GM18519 (cell line): ENCODE measurements at regions not wholly inside any gene's neighbourhood (a gene's known extent, or its start where the extent isn't known, plus 50 kb on each side); places are given as distances from the start of the nearest gene placed in this dataset.

Experiments
- ATAC-seq: cut with Tn5 transposase; IDR thresholded peaks from one replicate; pipeline ENCODE4 v1.9.1; 2021; ENCODE audit warnings: mild to moderate bottlenecking, moderate library complexity; ENCODE audit not compliant: unreplicated experiment, low FRiP score

- no peak for ATAC-seq
These were observed 50.0 kb downstream of the NCOR2 start for GRCh38 chr12:124517260-124518050.

- no peak for ATAC-seq
These were observed 50.6 kb downstream of the NCOR2 start for GRCh38 chr12:124516850-124517249.

- no peak for ATAC-seq
These were observed 51.4 kb downstream of the NCOR2 start for GRCh38 chr12:124515981-124516380.

GRCh38 chr12:124514996-124515932 lies 52.1 kb downstream of the NCOR2 start:
- ATAC-seq = no peak

- ATAC-seq = no peak
These were observed 53.0 kb downstream of the NCOR2 start for GRCh38 chr12:124514145-124514995.

GRCh38 chr12:124513297-124513867 lies 54.0 kb downstream of the NCOR2 start:
- no peak for ATAC-seq

GRCh38 chr12:124512667-124513296 lies 54.6 kb downstream of the NCOR2 start:
- no peak for ATAC-seq

GRCh38 chr12:124511259-124511985 lies 56.0 kb downstream of the NCOR2 start:
- no peak for ATAC-seq

GRCh38 chr12:124510301-124510970 lies 57.0 kb downstream of the NCOR2 start:
- ATAC-seq = no peak

GRCh38 chr12:124509676-124510300 lies 57.6 kb downstream of the NCOR2 start:
- no peak for ATAC-seq

- no peak for ATAC-seq
These were observed 58.1 kb downstream of the NCOR2 start for GRCh38 chr12:124509300-124509675.

GRCh38 chr12:124508381-124509079 lies 58.9 kb downstream of the NCOR2 start:
- ATAC-seq = no peak

- no peak for ATAC-seq
These were observed 60.0 kb downstream of the NCOR2 start for GRCh38 chr12:124507188-124508109.

- ATAC-seq = no peak
These were observed 60.6 kb downstream of the NCOR2 start for GRCh38 chr12:124506832-124507153.

GRCh38 chr12:124506145-124506831 lies 61.1 kb downstream of the NCOR2 start:
- no peak for ATAC-seq
